A673 (cell line): ENCODE measurements at regions not wholly inside any gene's neighbourhood (a gene's known extent, or its start where the extent isn't known, plus 50 kb on each side); places are given as distances from the start of the nearest gene placed in this dataset.

Experiments used
- CTCF ChIP-seq: fragments of 300-800, 200-600 bp; sonication (generic); conservative IDR thresholded peaks from 2 replicates; pipeline ENCODE4 v1.5.1; 2017; ENCODE audit warnings: low read depth, mild to moderate bottlenecking, antibody characterized with exemption, low read length, moderate library complexity, mixed read lengths
- EZH2 ChIP-seq: fragments of 200-600 bp; sonication (generic); IDR thresholded peaks from 2 replicates; pipeline ENCODE4 v1.6.1; 2017; ENCODE audit warnings: borderline replicate concordance, low read depth, mild to moderate bottlenecking, mixed read lengths, antibody characterized with exemption, low read length; ENCODE audit not compliant: poor library complexity, severe bottlenecking

DNA sequence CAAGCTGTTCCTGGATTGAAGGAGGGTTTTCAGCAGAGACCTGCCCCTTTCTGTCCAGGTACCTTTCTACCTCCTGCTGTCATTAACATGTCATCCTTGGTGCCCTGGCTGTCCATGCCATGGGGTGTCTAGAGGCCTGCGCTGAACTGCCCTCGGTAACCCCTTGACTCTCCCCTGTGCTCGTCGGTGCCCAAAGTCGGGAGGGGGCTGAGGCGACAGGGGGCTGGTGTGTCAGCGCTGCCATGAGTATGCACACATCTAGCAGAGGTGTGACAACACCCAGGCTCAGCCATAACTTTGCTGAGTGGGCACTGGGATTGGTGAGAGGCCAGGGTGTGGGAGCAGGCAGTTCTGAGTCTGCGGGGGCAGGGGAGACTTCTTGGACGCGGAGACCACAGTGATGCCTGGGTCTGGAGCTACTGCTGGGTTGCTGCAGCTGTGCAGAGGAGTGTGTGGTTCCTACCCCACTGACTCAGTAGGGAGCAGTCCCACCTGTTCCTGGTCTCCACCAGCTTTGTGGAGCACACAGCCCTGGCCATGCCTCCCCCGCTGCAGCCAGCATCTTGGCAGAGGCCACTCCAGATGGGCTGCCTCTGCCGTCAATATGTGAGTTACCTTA, 376.2 kb upstream of the SEMA3C start:
- no peak for TF ChIP-seq CTCF
- no peak for TF ChIP-seq EZH2
